ENCODE measurements at regions not wholly inside any gene's neighbourhood (a gene's known extent, or its start where the extent isn't known, plus 50 kb on each side); places are given as distances from the start of the nearest gene placed in this dataset.
"Not testable (repeated sequence)": the region's sequence is repeated elsewhere in the genome, so short reads cannot be mapped to it uniquely, and the experiment has no call there.

DNA sequence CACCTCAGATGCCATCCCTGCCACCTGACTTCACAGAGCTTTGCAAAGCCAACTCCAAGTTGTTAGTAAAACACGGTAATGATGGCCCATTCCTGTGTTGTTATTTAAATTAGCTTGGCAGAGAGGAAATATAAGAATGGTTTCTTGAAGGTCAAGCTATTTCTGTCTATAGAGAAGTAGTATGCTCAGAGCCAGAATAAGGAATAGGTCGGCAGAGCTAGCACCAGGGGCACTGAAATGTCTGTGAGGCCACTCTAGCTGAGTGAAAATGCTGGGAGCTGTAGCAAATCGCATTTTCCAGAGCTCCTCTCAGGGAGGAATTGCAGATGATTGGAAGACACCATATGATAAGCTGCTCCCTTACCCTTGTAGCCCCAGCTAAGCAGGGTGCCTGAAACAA is 615.4 kb upstream of the NR3C2 start:
- H3K4me3 ChIP-seq (ENCODE audit: low read depth, low read length), result no peak overlapping the region
- TF ChIP-seq, protein P1, sequence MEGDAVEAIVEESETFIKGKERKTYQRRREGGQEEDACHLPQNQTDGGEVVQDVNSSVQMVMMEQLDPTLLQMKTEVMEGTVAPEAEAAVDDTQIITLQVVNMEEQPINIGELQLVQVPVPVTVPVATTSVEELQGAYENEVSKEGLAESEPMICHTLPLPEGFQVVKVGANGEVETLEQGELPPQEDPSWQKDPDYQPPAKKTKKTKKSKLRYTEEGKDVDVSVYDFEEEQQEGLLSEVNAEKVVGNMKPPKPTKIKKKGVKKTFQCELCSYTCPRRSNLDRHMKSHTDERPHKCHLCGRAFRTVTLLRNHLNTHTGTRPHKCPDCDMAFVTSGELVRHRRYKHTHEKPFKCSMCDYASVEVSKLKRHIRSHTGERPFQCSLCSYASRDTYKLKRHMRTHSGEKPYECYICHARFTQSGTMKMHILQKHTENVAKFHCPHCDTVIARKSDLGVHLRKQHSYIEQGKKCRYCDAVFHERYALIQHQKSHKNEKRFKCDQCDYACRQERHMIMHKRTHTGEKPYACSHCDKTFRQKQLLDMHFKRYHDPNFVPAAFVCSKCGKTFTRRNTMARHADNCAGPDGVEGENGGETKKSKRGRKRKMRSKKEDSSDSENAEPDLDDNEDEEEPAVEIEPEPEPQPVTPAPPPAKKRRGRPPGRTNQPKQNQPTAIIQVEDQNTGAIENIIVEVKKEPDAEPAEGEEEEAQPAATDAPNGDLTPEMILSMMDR (IDR thresholded peaks at IDR 0.05; ENCODE audit: borderline replicate concordance, insufficient read depth, low read depth, low read length), result no peak

DNA sequence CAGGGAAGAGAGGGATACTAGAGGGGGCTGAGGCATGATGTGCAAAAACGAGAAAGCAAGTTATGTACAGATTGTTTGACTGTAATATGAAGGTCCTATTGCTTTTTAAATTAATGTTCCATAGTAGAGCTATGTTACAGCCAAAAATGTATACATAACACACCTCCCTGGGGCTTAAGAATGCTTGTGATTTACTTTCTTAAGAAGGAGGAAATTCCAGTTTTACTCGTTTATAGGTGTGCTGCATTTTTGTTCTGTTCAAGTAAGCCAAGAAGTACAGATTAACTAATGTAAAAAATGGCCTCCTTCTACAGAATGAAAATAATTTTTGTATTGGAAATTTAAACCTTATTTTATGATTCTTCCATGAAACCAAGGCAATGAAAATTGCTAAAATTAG is 614.4 kb upstream of the NR3C2 start:
- TF ChIP-seq, protein P1 (IDR thresholded peaks at IDR 0.05; ENCODE audit: borderline replicate concordance, insufficient read depth, low read depth, low read length), result no peak
- no peak overlapping the region for H3K4me3 ChIP-seq (ENCODE audit: low read depth, low read length)

DNA sequence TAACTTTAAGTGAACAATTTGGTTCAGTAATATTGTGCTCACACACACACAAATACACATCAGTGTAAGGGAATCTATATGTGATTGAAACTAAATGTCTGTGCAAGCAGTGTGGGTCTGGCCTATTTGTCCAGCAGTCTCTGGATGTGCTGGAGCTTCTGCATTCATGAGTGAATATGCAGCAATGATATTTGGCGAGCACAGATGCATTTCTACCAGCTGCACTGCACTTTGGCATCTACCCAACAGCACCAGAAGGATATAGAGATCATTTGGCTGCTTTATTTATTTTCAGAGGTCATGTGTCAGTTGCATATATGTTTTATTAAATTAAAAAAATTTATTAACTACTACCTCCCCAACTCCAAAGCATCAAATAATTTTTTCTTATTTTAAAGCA is 613.4 kb upstream of the NR3C2 start:
- no peak overlapping the region for H3K4me3 ChIP-seq (ENCODE audit: low read depth, low read length)
- TF ChIP-seq, protein P1 (IDR thresholded peaks at IDR 0.05; ENCODE audit: borderline replicate concordance, insufficient read depth, low read depth, low read length), result no peak

DNA sequence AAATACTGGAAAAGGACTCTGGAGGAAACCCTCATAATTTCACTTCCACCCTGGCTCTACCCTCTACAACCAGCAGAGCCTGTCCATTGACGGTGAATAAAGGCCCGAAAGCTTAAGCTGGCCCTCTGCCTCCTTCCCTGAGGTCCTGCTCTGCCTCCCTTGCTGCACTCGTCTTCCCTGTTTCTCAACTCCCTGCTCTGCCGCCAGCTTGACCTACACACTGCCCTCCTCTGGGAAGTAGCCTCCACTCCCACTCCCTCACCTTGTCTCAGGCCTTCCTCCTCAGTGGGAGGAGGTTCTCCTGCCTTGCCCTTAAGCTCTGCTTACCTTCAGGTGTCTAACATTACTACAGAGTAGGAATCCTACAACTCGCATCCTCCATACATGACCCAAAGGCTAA is 608.6 kb upstream of the NR3C2 start:
- TF ChIP-seq, protein P1 (IDR thresholded peaks at IDR 0.05; ENCODE audit: borderline replicate concordance, insufficient read depth, low read depth, low read length), result no peak
- no peak overlapping the region for H3K4me3 ChIP-seq (ENCODE audit: low read depth, low read length)

DNA sequence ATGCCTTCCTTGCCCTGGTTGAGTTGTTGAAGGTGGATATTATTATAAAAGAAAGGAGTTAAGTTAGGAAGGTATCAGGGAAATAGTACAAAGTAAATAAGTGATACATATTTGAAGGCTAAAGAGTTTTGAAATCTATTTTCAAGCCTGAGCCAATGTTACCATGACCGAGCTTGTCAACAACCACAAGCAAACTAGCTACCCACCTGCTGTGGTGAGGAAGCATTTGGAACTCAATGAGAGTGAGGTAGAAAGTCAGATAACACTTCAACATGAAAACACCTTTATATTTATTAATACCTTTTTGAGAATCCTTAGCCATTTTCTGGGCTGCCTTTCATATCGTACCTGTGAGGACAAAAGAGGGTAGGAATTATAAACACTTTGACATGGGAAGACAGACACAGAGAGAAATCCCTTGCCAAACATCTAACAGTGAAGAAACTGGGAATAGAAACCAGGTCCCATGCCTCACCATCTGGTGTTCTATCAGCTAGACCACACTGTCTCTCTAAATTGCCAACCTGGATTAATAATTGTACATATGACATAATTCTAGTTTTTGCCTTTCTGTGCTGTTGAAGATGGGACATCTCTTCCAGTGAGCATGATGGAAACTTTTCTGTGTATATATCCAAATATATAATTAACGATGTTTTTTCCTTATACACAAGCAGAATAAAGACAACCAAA is 606.4 kb upstream of the NR3C2 start:
- no peak overlapping the region for H3K4me3 ChIP-seq (ENCODE audit: low read depth, low read length)
- TF ChIP-seq, protein P1 (IDR thresholded peaks at IDR 0.05; ENCODE audit: borderline replicate concordance, insufficient read depth, low read depth, low read length), result no peak

DNA sequence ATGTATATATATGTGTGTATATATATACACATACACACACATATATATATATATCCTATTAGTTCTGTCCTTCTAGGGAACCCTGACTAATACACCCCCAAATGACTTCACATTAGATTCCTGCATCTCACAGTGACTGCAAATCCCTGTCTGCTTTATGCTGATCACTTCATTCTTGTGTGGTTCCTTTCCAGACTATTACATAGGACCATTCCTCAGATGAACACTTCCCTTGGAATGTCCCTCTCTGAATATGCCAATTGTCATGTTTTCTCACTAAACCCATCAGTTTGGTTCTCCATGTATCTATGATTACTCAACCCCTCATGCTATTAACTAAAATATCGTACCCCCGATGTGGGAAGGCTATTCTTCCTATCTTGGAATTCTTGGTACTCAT is 605.2 kb upstream of the NR3C2 start:
- TF ChIP-seq, protein P1 (IDR thresholded peaks at IDR 0.05; ENCODE audit: borderline replicate concordance, insufficient read depth, low read depth, low read length), result no peak
- H3K4me3 ChIP-seq (ENCODE audit: low read depth, low read length), result no peak overlapping the region

DNA sequence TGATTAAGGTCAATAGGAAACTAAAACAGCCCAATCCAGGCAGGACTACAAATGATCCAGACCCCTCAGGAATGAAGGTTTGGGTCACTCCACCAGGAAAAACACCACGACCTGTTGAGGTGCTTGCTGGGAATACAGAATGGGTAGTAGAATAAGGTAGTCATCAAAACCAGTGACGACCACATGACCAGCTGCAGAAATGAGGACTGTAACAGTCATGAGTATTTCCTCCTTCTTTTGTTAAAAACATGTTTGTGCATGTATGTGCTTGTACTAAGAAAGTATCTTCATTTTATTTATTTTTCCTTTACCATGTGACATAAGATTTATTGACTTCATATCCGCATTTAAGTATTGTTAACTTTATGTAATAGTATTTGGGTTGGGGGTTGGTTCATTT is 603.5 kb upstream of the NR3C2 start:
- TF ChIP-seq, protein P1 (IDR thresholded peaks at IDR 0.05; ENCODE audit: borderline replicate concordance, insufficient read depth, low read depth, low read length), result no peak
- no peak overlapping the region for H3K4me3 ChIP-seq (ENCODE audit: low read depth, low read length)

DNA sequence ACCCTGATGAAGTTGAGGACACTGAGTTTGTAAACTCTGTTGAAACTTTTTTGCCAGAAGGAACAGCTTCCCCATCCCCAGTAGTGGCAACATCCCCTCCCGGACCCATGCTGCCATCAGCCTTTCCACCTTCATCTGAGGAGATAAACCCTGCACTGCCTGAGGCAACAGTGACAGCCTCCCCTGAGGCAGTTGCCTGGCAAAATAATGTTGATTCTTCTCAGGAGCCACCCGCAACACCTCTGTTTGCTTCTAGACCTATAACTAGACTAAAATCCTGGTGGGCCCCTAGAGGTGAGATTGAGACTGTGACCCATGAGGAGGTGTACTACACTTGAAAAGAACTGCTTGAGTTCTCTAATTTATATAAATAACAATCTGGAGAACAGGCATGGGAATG is 597.6 kb upstream of the NR3C2 start:
- not testable (repeated sequence) for H3K4me3 ChIP-seq (ENCODE audit: low read depth, low read length)
